Gastroesophageal sphincter (tissue), 4 donors: ENCODE measurements at regions not wholly inside any gene's neighbourhood (a gene's known extent, or its start where the extent isn't known, plus 50 kb on each side); places are given as distances from the start of the nearest gene placed in this dataset.

ENCODE experiments used
- ATAC-seq: fragments of 150-250 bp; one replicate; pipeline ENCODE4 v1.9.1; 2016; ENCODE audit warnings: mild to moderate bottlenecking, moderate library complexity
- H3K27ac ChIP-seq, 4 donors: fragments of 200-600 bp; sonication (generic) in 3 of 4; 1 replicate in 3 of 4; 2 replicates in 1 of 4; pipeline ENCODE4 v1.5.1; 2016 to 2019
- H3K27me3 ChIP-seq: fragments of 200-600 bp; sonication (generic); one replicate; pipeline ENCODE4 v1.5.1; 2019
- H3K36me3 ChIP-seq, 2 donors: fragments of 200-600 bp; sonication (generic); one replicate each; pipeline ENCODE4 v1.5.1; 2019; ENCODE audit warnings: control low read depth in 1 of 2
- H3K4me1 ChIP-seq, 3 donors: fragments of 200-600 bp; sonication (generic); 1 replicate in 2 of 3; 2 replicates in 1 of 3; pipeline ENCODE4 v1.5.1; 2016 to 2019; ENCODE audit warnings: control low read depth in 2 of 3
- H3K4me3 ChIP-seq, 2 donors: fragments of 200-600 bp; sonication (generic); one replicate each; pipeline ENCODE4 v1.5.1; 2019; ENCODE audit warnings: mild to moderate bottlenecking in 1 of 2, moderate library complexity in 1 of 2
- H3K9me3 ChIP-seq, 3 donors: fragments of 200-600 bp; sonication (generic); one replicate each; pipeline ENCODE4 v1.5.1; 2017 to 2019; ENCODE audit warnings: control low read depth in 2 of 3
- CTCF ChIP-seq, 4 experiments: fragments of 200-600 bp in 2 of 4; fragments of 450-650 bp in 2 of 4; sonication (generic) in 1 of 4; IDR thresholded peaks; one replicate each; pipeline ENCODE4 v1.5.1; 2017 to 2019; ENCODE audit warnings: antibody characterized with exemption in 4 of 4, mild to moderate bottlenecking in 2 of 4, moderate library complexity in 2 of 4
- EP300 ChIP-seq: sonication (generic); formaldehyde crosslinking; IDR thresholded peaks from one replicate; pipeline ENCODE4 v1.6.1; 2017; ENCODE audit warnings: antibody characterized with exemption, mild to moderate bottlenecking
- POLR2A ChIP-seq, 2 donors: fragments of 450-650 bp; IDR thresholded peaks; one replicate each; pipeline ENCODE4 v1.6.1; 2017; ENCODE audit warnings: antibody characterized with exemption in 2 of 2, mild to moderate bottlenecking in 2 of 2, moderate library complexity in 1 of 2
- POLR2AphosphoS5 ChIP-seq: sonication (generic); formaldehyde crosslinking; IDR thresholded peaks from one replicate; pipeline ENCODE4 v1.6.1; 2017; ENCODE audit warnings: antibody characterized with exemption
- WGBS, 2 donors: methylation state at CpG; one replicate each; pipeline ENCODE4 v1.1.5; 2018; ENCODE audit warnings: low coverage in 1 of 2; 5-methylcytosine and 5-hydroxymethylcytosine counted together

- no peak overlapping the region for H3K27ac ChIP-seq
- no peaks in the 10 kb centered on the region for H3K27me3 ChIP-seq
- H3K9me3 ChIP-seq, result no peaks in the 10 kb centered on the region
- TF ChIP-seq EP300, result no peak
- WGBS, 2 donors, result 83% methylated on average over 2 of the region's 3 CpGs; no CpG with 5 or more reads in 1 of the 2 donors
- no peaks in the 10 kb centered on the region for H3K4me1 ChIP-seq
- ATAC-seq, result no peak
- H3K36me3 ChIP-seq, result no peaks in the 10 kb centered on the region
- H3K4me3 ChIP-seq, result no peak overlapping the region
Measured at GRCh38 chr1:67491280-67491679, 61.1 kb upstream of the SERBP1 start.

- H3K9me3 ChIP-seq, result no peaks in the 10 kb centered on the region
- H3K4me1 ChIP-seq, result no peaks in the 10 kb centered on the region
- no peaks in the 10 kb centered on the region for H3K36me3 ChIP-seq
- no peak overlapping the region for H3K4me3 ChIP-seq
- H3K27me3 ChIP-seq, result no peaks in the 10 kb centered on the region
- TF ChIP-seq POLR2AphosphoS5 (no peak), POLR2A (IDR thresholded peaks at IDR 0.05) (no peak), EP300 (no peak), CTCF (IDR thresholded peaks at IDR 0.05) (no peak)
- H3K27ac ChIP-seq, result no peak overlapping the region
- ATAC-seq, result no peak
- WGBS, 2 donors, result 61 to 88% methylated on average over 1 to 2 of the region's 2 CpGs
Measured at GRCh38 chr1:67493148-67493547, 62.9 kb upstream of the SERBP1 start.

GRCh38 chr1:67495327-67495726, 65.1 kb upstream of the SERBP1 start:
- no peak for ATAC-seq
- Histone ChIP-seq H3K36me3 (no peaks in the 10 kb centered on the region), H3K4me1 (peaks cover 0 to 2% (median 1%) of the 10 kb centered on the region in 3 donors), H3K9me3 (no peaks in the 10 kb centered on the region), H3K27ac (no peak overlapping the region), H3K4me3 (no peak overlapping the region), H3K27me3 (no peaks in the 10 kb centered on the region)
- no peak for TF ChIP-seq EP300
- no peak for TF ChIP-seq POLR2AphosphoS5
- no peak for TF ChIP-seq CTCF (IDR thresholded peaks at IDR 0.05)
- no peak for TF ChIP-seq POLR2A (IDR thresholded peaks at IDR 0.05)
- 90 to 93% methylated on average over 5 to 6 of the region's 6 CpGs for WGBS, 2 donors

GRCh38 chr1:67496329-67496728, 66.1 kb upstream of the SERBP1 start:
- Histone ChIP-seq H3K36me3 (no peaks in the 10 kb centered on the region), H3K4me1 (peaks cover 0 to 7% (median 4%) of the 10 kb centered on the region in 3 donors), H3K27me3 (no peaks in the 10 kb centered on the region), H3K9me3 (no peaks in the 10 kb centered on the region), H3K4me3 (no peak overlapping the region), H3K27ac (no peak overlapping the region)
- TF ChIP-seq POLR2A (IDR thresholded peaks at IDR 0.05), result no peak
- no peak for TF ChIP-seq EP300
- no peak for TF ChIP-seq POLR2AphosphoS5
- no peak for TF ChIP-seq CTCF (IDR thresholded peaks at IDR 0.05)
- 67 to 86% methylated on average over 6 to 9 of the region's 9 CpGs for WGBS, 2 donors
- no peak for ATAC-seq

GRCh38 chr1:67500413-67500959, 70.3 kb upstream of the SERBP1 start:
- peak; percentile 91 to 98 (median 92) for TF ChIP-seq CTCF (IDR thresholded peaks at IDR 0.05)
- TF ChIP-seq EP300, result no peak
- no peak overlapping the region for H3K27ac ChIP-seq
- WGBS, 2 donors, result 1 to 2% methylated on average over 4 to 10 of the region's 18 CpGs
- H3K27me3 ChIP-seq, result no peaks in the 10 kb centered on the region
- no peaks in the 10 kb centered on the region for H3K9me3 ChIP-seq
- no peaks in the 10 kb centered on the region for H3K36me3 ChIP-seq
- peaks cover 0 to 7% (median 4%) of the 10 kb centered on the region in 3 donors for H3K4me1 ChIP-seq
- ATAC-seq, result peak; percentile 88
- no peak overlapping the region for H3K4me3 ChIP-seq
